GDM1 (cell line): ENCODE measurements at regions not wholly inside any gene's neighbourhood (a gene's known extent, or its start where the extent isn't known, plus 50 kb on each side); places are given as distances from the start of the nearest gene placed in this dataset.
"Not testable (repeated sequence)": the region's sequence is repeated elsewhere in the genome, so short reads cannot be mapped to it uniquely, and the experiment has no call there.

ENCODE experiments used
- DNase-seq: peaks from one replicate; lab custom pipeline; 2025; lab: John Stamatoyannopoulos, UW

- DNase-seq: no peak
Measured at GRCh38 chr12:105481392-105482300, 151.2 kb downstream of the C12orf75 start.

- DNase-seq: no peak
Measured at GRCh38 chr12:105482951-105483350, 152.5 kb downstream of the C12orf75 start.

- no peak for DNase-seq
Measured at GRCh38 chr12:105483691-105484090, 153.2 kb downstream of the C12orf75 start.

GRCh38 chr12:105485321-105485910 lies 154.9 kb downstream of the C12orf75 start:
- DNase-seq: no peak

GRCh38 chr12:105485921-105486320 lies 155.4 kb downstream of the C12orf75 start:
- DNase-seq: no peak

- DNase-seq: no peak
Measured at GRCh38 chr12:105487963-105488362, 157.5 kb downstream of the C12orf75 start.

GRCh38 chr12:105492591-105493545 lies 162.4 kb downstream of the C12orf75 start:
- no peak for DNase-seq

GRCh38 chr12:105499205-105499604 lies 168.7 kb downstream of the C12orf75 start:
- no peak for DNase-seq

GRCh38 chr12:105500676-105501075 lies 170.2 kb downstream of the C12orf75 start:
- DNase-seq: peak; percentile 69

GRCh38 chr12:105502426-105502930 lies 172.0 kb downstream of the C12orf75 start:
- no peak for DNase-seq

- DNase-seq: no peak
Measured at GRCh38 chr12:105503619-105504018, 173.1 kb downstream of the C12orf75 start.

- no peak for DNase-seq
Measured at GRCh38 chr12:105504286-105504685, 173.8 kb downstream of the C12orf75 start.

- DNase-seq: no peak
Measured at GRCh38 chr12:105506678-105507310, 176.3 kb downstream of the C12orf75 start.

- DNase-seq: no peak
Measured at GRCh38 chr12:105507311-105508038, 177.0 kb downstream of the C12orf75 start.

GRCh38 chr12:105508096-105508495 lies 177.6 kb downstream of the C12orf75 start:
- DNase-seq: no peak

- DNase-seq: no peak
Measured at GRCh38 chr12:105510526-105510925, 180.0 kb downstream of the C12orf75 start.

GRCh38 chr12:105512861-105513260 lies 182.4 kb downstream of the C12orf75 start:
- DNase-seq: not testable (repeated sequence)

GRCh38 chr12:105522166-105522825 lies 191.8 kb downstream of the C12orf75 start:
- DNase-seq: no peak

- no peak for DNase-seq
Measured at GRCh38 chr12:105523164-105524057, 192.9 kb downstream of the C12orf75 start.
